Ovary (tissue), 3 donors: ENCODE measurements at regions not wholly inside any gene's neighbourhood (a gene's known extent, or its start where the extent isn't known, plus 50 kb on each side); places are given as distances from the start of the nearest gene placed in this dataset.
"Not testable (repeated sequence)": the region's sequence is repeated elsewhere in the genome, so short reads cannot be mapped to it uniquely, and the experiment has no call there.

ENCODE experiments used
- POLR2A ChIP-seq: fragments of 450-650 bp; IDR thresholded peaks from one replicate; pipeline ENCODE4 v1.6.1; 2017; ENCODE audit warnings: antibody characterized with exemption, mild to moderate bottlenecking, moderate library complexity
- TF ChIP-seq, protein P1 (sequence below), 3 donors: fragments of 450-650 bp in 2 of 3; fragments of 200-600 bp in 1 of 3; IDR thresholded peaks; one replicate each; pipeline versions ENCODE4 v1.5.1 to v1.8.0; 2016 to 2022; ENCODE audit warnings: antibody characterized with exemption in 3 of 3, mild to moderate bottlenecking in 1 of 3
- donor health status: DM: no; HTN: no; CAD: no.

DNA sequence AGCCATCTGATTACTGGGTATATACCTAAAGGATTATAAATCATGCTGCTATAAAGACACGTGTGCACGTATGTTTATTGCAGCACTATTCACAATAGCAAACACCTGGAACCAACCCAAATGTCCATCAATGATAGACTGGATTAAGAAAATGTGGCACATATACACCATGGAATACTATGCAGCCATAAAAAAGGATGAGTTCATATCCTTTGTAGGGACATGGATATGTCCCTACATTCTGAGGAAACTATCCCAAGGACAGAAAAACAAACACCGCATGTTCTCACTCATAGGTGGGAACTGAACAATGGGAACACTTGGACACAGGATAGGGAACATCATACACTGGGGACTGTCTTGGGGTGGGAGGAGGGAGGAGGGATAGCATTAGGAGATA is 165.7 kb downstream of the CETN3 start:
- TF ChIP-seq POLR2A = not testable (repeated sequence)
- TF ChIP-seq, protein P1, sequence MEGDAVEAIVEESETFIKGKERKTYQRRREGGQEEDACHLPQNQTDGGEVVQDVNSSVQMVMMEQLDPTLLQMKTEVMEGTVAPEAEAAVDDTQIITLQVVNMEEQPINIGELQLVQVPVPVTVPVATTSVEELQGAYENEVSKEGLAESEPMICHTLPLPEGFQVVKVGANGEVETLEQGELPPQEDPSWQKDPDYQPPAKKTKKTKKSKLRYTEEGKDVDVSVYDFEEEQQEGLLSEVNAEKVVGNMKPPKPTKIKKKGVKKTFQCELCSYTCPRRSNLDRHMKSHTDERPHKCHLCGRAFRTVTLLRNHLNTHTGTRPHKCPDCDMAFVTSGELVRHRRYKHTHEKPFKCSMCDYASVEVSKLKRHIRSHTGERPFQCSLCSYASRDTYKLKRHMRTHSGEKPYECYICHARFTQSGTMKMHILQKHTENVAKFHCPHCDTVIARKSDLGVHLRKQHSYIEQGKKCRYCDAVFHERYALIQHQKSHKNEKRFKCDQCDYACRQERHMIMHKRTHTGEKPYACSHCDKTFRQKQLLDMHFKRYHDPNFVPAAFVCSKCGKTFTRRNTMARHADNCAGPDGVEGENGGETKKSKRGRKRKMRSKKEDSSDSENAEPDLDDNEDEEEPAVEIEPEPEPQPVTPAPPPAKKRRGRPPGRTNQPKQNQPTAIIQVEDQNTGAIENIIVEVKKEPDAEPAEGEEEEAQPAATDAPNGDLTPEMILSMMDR (IDR thresholded peaks at IDR 0.05) = not testable (repeated sequence)
